RCC 7860 (cell line): ENCODE measurements at regions not wholly inside any gene's neighbourhood (a gene's known extent, or its start where the extent isn't known, plus 50 kb on each side); places are given as distances from the start of the nearest gene placed in this dataset.

Source experiments
- DNase-seq: peaks from one replicate; pipeline ENCODE4 v3.0.0-alpha.2; 2015; ENCODE audit warnings: low spot score
- FAIRE-seq: peaks from 2 replicates; lab custom pipeline; 2012; peaks lifted over from hg19 to GRCh38; lab: Jason Lieb, UNC

DNA sequence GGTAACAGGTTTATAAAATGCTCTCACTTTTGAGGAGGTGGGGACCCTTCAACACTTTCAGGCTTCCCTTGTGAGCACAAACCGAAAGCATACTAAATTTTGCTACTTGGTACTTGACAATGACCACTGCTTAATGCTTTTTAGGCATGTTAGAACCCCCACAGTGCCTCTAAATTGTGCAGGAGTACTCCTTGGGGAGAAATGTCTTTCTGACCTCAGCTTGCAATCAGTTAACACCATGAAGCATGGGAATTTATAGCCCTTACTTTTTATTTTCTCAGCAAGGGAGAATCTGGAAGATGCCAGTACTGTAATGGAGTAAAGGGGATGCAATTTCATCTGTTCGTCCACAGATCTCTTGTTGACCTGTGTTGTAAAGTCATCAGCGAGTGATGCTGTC, 308.9 kb upstream of the TBC1D5 start:
- FAIRE-seq: no peak
- no peak for DNase-seq

DNA sequence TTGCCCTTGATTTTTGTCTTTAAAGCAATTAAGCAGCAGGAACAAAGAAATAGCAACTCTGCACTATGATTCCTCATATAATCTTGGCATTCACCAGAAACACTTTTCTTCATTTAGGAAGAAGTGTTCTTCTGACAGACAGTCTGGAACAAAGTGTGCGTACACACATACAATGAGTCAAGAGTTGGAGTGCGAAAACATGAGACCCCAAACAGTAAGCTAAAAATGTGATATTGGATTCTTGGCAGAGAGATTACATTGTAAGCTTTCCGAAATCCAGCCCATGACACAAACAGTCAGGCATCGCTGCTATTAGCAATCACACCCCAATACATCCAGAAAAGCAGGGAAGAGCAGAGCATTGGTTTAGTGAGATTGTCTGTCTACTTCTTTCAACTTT, 306.7 kb upstream of the TBC1D5 start:
- DNase-seq (no peak), FAIRE-seq (no peak)

DNA sequence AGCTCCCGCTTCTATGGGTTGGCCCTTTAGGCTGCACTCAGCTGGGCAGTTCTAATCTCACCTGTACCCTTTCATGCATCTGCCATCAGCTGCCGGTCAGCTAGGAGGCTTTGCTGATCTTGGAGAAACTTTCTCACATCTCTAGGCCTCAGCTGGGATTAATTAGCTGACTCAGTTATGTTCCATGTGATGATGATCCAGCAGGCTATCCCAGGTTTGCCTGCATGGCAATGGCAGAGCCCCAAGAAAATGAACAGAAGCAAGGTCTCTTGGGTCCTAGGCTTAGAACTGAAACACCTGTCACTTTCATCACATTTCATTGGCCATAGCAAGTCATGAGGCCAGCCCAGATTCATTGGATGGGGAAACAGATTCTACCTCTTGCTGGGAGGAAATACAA, 304.6 kb upstream of the TBC1D5 start:
- no peak for FAIRE-seq
- DNase-seq: no peak

DNA sequence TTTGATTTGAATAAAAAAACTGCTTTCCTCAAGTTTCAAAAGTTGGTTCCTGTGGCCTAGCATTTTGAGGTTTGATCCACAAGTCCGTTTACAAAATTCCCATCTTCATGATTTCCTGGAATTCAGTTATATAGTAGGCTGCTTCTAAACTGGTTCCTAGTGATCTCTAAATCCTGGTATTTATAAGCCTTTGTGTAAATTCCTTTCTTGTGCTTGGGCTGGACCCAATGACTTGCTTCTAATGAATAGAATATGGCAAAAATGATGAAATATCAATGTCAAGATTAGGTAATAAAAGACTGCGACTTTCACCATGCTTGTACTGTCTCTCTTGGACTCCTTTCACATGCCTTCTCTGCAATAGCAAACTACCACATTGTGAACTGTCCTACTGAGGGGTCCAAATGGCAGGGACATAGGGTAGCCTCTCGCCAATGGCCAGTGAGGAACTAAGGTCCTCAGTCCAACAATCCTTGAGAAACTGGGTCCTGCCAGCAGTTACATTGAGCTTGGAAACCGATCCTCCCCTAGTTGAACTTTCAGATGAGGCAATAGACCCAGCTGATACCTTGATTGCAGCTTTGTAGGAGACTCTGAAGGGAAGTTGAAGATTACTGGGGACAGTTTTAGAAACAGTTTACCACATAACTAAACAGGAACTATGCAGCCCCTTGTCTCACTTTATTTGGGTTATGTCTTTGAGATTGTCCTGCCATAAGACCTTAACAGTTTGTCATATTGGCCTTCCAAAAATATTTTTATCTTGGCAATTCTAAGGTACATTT, 303.9 kb upstream of the TBC1D5 start:
- FAIRE-seq (no peak), DNase-seq (no peak)

DNA sequence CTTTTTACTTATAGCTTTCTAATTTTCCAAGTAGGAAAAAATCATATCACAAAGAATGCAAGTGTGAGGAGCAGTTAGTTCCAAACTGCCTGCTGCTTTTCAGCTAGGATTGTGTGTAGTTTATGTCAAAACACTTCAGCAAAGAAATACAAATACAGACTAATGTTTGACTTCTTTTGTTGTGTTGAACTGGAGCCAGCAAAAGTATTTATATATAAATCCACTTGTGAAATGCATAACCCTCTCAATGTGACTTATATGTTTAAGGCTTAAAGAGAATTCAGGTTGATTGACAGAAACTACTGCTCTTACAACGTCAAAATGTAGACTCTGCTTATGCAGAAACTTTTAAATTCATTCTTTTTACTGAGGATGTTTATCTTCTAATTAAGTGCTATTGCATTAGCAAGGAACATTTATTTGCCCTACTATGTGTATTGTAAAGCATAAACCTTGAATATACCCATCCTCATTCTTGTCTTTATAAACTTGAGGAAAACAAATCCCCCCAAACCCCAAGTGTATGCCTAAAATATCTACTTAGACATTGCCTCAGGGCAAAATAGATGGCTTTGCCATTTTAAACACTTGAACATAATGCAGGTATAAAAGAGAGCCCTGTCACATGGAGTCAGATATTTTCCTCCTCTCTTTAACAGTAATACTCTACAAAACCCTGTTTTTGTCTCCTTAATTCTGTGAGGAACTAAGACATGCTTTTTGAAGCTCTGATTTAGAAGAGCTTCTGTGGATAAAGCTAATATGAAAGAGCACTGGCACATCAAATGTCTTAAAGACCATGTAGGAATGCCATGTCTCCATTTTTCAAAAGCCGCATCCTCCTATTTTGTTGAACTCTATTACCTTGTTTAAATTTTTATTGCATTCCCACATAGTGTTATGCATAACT, 302.8 kb upstream of the TBC1D5 start:
- DNase-seq: no peak
- no peak for FAIRE-seq

DNA sequence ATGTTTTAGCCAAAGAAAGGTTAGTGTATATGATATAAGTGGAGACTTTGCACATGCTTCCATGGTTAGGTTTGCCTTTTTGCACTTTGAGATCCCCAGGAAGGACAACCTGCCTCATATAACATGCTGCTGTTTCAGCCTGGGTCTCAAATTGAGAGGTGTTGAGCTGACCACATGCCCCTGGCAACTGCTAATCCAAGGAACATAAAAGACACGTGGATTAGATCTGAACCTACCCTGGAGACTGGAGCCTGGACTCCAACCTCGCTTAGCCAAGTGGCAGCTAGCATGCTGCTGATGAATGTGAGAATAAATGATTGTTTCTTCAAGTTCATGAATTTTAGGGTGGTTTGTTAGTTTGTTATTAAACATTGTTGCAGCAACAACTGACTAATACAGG, 301.8 kb upstream of the TBC1D5 start:
- no peak for DNase-seq
- no peak for FAIRE-seq

DNA sequence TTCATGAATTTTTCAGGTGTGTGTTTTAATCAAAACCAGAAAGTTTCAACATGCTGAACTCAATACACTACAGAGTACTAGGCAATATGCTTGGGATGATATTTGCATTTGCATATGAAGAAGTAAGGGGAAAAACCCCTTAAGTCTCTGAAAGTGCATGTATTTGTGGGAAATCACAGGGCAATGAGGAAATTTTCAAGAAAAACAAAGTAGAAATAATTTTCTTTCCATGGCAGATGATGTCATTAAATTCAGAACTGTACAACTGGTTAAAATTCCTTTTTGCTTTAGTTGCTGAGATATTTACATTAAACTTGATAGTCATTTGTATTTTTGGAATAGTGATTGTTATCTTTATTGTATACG, 294.0 kb upstream of the TBC1D5 start:
- DNase-seq (no peak), FAIRE-seq (no peak)

DNA sequence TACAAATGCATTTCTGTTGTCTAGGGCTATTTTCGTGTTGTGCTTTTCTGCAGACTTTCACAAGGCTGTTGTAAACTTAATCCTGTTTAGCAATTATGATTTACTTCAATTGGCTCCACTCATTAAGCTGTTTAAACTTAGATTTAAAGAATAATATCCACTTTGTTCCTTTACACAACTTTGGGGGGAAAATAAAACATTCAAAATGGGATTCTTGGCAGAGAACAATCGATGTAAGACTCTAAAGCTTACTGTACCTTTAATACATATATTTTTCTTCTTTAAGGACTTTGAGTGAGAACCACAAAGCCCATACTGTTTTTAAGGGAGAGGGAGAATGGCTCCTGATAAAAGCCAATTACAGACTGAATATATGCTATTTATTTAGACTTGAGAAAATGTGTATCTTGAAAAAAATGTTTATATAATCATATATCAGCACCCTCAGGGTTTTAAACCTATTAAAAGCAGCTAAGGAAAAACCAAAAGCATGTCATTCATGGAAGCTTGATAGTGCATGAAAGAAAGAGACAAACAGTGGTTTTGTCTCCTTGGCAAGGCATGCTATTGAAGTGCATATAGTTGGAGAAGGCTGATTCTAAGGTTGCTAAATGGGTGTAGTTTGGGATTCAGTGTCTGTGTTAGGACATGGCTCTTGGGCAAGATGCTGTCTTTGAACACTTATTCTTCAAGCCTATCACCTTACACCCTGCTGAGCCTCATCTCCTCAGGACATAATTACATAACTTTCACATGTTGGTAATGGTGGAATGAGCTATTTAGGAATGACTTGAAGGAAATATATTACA, 293.4 kb upstream of the TBC1D5 start:
- no peak for FAIRE-seq
- no peak for DNase-seq

DNA sequence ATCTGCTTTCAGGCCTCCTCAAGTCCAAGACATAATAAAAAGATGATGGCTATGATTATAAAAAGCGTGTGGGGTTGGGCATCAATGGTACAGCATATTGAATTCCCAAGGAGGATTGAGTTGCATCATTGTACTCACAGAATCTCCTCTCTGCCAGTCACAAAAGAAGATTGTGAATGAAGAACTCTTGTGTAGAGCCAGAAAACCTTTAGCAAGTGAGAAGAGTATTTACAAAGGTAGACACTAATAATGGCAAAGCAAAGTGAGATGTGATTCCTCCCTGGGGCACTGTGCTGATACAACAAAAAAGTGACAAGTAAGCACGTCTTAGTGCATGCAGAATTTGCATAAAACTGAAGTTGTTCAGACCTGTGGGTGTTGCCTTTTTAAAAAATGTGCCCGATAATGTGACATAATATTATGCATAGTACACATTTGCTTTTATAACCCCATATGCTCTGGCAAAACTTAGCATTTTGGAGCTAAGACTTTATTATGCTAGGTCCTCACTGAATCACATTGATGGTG, 291.2 kb upstream of the TBC1D5 start:
- DNase-seq: no peak
- no peak for FAIRE-seq

DNA sequence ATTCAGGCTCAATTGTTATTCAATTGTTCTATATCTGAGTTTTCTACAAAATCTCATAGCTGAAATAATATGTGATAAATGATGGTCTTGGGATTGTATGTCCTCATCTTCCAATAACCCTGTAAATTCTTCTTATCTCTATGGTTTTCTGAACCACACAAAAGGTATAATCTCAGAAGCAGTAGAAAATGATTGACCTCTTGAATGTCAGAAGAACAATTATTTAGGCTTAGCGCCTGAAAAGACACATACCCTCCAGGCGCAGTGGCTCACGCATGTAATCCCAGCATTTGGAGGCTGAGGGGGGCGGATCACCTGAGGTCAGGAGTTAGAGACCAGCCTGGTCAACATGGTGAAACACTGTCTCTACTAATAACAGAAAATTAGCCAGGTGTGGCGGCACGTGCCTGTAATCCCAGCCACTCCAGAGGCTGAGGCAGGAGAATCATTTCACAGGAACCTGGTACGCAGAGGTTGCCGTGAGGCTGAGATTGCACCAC, 288.0 kb upstream of the TBC1D5 start:
- DNase-seq: no peak
- FAIRE-seq: no peak

DNA sequence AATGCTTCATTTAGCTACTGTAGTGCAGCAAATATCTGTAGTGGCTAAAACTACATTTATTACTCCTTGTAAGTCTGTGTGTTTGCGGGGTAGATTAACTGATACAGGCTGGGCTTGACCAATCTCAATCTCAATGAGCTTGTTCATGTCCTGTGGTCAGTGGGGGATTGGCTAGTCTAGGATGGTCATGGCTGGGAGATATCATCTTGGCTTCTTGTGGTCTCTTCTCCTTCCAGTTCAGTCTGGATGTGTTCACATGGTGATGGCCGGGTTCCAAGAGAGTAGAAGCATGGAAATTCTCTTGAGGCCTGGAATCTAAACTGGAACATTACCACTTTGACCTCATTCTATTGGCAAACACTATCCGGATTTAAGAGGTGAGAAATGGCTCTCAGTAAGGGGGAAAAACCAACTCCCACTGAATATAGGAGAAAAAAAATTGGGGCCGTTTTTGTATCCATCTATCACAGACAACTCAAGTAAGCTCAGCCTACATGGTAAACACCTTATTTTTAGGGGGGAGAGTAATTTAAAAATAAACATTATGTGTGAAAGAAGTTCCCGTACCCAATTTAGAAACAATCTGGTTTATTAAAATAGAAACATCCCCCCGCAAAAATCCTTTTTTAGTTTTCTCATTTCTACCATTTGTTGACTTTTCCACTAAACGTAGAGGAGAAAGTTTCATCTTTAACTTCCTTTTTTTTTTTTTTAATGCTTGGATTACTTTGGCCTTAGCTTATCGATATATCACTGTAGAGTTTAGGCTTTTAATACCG, 284.9 kb upstream of the TBC1D5 start:
- no peak for DNase-seq
- no peak for FAIRE-seq

DNA sequence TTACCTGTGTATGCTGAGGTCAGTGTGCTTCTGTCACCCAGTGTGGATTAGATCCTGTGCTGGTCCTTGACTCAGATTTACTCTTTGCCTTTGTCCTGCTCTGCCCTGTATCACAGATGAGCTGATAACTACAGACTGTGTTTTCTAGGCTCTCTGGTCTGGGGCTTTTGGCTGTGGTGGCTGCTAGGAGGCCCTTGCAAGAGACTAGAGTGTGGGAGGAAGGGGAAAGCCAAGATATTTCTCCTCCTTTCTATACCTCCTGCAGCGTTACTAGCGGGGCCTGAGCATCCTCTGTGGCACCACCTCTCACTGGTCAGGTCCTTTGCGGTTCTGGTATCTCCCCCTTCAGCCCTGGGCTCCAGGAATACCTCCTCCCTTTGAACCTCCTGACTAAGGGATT, 282.3 kb upstream of the TBC1D5 start:
- no peak for FAIRE-seq
- no peak for DNase-seq

DNA sequence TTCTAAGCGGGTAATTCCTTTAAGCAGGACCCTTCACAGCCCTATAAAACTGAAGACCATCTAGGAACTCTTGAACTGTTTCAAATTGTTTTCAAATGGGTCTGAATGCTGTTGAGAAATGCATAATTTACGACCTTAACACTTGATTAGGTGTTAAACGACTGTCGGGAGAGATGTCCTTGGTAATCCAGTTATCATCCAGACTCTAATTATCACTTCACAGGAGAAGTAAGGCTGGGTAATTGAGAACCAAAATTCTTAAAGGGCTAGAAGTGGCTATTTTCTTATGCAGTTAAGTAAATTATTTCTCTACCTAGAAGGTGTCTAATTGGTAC, 276.7 kb upstream of the TBC1D5 start:
- FAIRE-seq (no peak), DNase-seq (no peak)

DNA sequence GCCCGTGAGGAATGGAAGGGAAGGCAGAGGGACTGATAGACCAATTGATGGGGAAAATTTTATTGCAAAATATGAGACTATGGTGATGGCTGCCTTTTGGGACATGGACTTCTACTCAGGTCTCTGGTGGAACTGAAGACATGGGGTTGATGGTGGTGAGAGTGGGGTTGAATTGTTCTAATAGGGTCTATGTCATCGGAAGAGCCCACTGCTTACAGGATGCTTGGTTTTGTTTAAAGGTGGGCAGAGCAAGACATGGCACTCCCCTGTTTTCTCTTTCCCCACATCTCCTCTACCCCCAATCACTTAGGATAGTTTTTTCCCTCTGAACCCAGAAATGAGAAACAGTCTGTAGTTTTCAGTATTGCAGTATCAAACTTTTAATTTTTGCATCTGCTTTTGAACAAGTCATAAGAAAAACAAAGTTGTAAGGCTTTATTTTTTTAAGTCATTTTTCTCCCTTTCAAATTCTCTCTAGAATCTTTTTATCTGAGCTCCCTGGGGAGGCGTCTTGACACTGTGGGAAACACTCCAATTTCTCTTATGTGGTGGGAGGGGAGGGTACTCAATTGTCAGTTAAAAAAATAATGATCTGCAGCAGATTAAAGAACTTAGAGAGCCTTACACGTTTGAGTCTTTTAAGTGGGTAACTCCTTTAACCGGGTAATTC, 276.2 kb upstream of the TBC1D5 start:
- no peak for FAIRE-seq
- no peak for DNase-seq

DNA sequence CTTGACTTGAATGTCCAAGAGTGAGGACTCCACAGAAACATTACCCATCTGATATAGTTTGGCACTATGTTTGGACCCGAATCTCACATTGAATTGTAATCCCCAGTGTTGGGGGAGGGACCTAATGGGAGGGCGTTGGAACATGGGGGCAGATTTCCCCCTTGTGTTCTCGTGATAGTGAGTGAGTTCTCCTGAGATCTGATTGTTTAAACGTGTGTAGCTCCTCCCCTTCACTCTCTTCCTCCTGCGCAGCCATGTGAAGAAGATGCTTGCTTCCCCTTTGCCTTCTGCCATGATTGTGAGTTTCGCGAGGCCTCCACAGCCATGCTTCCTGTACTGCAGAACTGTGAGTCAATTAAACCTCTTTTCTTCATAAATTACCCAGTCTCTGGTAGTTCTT, 273.9 kb upstream of the TBC1D5 start:
- DNase-seq (no peak), FAIRE-seq (no peak)

DNA sequence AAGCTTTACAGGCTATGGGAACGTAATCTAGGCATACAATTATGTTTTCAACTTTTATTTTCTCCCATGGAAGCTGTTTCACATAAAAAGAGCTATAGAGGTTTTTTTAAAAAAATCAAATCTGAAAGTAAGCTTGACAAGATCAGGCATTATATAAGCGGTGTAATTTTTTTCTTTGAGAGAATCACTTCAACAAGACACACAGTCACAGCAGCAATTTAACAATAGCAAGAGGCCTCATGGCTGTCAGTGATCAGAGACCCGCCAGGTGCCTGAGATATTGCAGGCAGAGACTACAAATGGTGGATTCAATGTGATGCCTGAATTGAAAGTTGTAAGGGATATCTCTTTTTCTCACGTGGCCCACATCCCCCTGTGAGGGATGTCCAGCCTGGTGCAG, 270.5 kb upstream of the TBC1D5 start:
- DNase-seq (no peak), FAIRE-seq (no peak)

DNA sequence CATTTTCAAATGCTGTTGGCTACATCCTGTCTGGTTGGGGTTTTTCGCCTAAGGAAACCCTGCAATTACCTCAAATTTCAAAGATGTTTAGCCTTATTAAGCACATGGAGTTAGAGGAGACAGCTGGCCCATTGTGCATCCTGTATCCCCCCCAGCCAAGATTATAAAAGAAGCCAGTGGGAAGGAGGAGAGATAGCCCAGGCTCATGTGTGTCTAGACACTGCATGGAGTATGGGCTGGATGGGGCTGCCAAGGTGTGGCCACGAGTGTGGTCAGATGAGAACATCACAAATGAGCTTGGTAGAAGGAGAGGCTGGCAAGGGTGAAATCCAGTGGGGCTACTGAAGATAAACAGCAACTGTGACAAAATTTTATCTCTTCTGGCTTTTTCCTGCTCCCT, 270.0 kb upstream of the TBC1D5 start:
- no peak for DNase-seq
- no peak for FAIRE-seq

DNA sequence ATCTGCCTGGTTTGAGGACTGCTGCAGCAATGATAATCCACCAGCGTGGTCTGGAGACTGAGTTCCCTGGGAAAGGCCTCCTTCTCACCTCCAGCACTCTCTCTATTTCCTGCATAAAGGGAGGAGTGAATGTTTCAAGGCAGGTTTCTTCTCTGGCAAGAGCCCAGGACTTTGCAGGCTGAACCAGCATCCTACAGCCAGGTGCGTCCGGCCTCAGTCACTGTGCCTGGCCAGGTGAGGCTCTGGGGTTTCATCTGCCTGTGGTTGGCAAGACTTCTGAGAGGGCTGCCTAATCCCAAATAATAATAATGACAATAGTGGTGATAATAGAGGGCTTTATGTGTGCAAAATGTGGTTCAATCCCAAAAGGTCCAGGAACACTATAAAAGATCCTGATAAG, 269.0 kb upstream of the TBC1D5 start:
- DNase-seq (no peak), FAIRE-seq (no peak)

DNA sequence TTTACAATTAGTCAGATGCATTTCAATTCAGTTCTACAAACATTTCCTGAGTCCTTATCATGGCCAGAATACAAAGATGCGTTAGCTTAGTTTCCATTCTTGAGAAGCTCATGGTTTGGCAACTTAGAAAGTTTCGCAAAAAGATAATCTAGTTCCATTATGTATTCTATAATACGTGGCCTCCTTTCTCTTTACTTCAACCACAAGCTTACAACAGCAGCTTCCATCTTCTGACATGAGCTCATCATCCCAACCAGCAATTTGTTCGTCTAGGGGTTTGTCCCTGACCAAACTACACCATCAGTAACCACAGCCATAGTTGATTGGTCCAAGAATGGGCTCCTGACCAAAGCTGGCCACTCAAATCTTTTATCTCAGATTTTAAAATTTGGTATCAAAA, 267.6 kb upstream of the TBC1D5 start:
- DNase-seq (no peak), FAIRE-seq (no peak)
